ENCODE measurements at regions not wholly inside any gene's neighbourhood (a gene's known extent, or its start where the extent isn't known, plus 50 kb on each side); places are given as distances from the start of the nearest gene placed in this dataset.

DNA sequence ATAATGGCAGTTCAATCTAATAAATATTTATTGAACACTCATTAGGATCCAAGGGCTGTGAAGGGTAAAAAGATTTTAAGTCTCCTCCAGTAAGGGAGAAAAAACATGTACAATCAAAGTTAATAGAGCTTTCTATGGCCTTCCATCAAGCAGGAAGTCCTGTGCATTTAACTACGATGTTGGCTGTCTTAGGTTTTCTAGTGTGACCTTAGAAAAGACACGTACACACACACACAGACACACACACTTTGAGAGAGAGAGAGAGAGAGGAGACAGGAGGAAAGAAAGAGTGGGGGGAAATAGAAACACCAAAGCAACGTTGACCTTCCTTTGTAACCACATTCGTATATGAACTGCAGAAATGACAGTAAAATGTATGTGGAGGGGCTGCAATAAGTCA is 126.1 kb upstream of the TMC3 start:
- DNase-seq (ENCODE audit: low spot score): no peak
- TF ChIP-seq CTCF (IDR thresholded peaks at IDR 0.05; ENCODE audit: extremely low read depth, insufficient read depth, missing control alignments): no peak
- in situ Hi-C loops (cut with MboI; ENCODE audit: low pct_unique_long_range_greater_than_20kb, low sequenced_read_pairs, unreplicated experiment): no loop called here

- DNase-seq (ENCODE audit: low spot score): no peak
- no peak for TF ChIP-seq CTCF (IDR thresholded peaks at IDR 0.05; ENCODE audit: extremely low read depth, insufficient read depth, missing control alignments)
- in situ Hi-C loops (cut with MboI; ENCODE audit: low pct_unique_long_range_greater_than_20kb, low sequenced_read_pairs, unreplicated experiment): loop anchor here (10.0 kb wide), 1 partner anchor 437 kb away; no protein-coding TSS in a partner anchor
These were observed 124.3 kb upstream of the TMC3 start for GRCh38 chr15:81498294-81498693.

- no peak for TF ChIP-seq CTCF (IDR thresholded peaks at IDR 0.05; ENCODE audit: extremely low read depth, insufficient read depth, missing control alignments)
- DNase-seq (ENCODE audit: low spot score): no peak
- in situ Hi-C loops (cut with MboI; ENCODE audit: low pct_unique_long_range_greater_than_20kb, low sequenced_read_pairs, unreplicated experiment): loop anchor here (10.0 kb wide), 1 partner anchor 438 kb away; no protein-coding TSS in a partner anchor
These were observed 123.2 kb upstream of the TMC3 start for GRCh38 chr15:81497238-81497637.

DNA sequence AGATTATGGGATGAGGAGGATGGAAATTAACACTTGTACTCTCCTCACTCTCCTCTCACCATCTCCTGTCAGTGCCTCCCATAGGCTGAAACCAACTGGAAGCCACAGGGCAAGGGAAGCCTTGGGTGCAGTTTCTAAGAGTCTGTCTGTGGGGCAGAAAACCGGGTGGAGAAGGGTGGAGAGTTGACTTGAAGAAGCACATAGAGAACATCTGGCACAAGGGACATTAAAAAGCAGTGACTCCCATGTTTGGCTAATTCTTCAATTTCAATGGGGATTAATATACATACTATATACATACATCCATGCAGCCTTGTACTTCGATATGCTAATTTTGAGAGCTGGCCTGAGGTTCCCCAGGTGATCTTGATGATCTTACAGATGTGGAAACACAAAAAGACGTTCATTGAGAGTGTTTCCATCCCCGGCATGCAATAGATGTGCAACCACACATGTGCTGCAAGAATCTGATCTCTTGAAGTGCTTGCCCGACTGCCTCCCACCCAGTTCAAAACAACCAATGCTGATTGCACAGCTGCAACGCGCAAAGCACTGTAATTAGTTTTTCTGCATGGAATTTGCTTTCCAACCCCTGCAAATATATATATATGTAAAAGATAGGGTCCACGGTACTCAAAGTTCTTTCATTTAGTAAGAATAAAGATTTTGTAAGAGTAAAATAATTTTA is 121.9 kb upstream of the TMC3 start:
- no peak for TF ChIP-seq CTCF (IDR thresholded peaks at IDR 0.05; ENCODE audit: extremely low read depth, insufficient read depth, missing control alignments)
- in situ Hi-C loops (cut with MboI; ENCODE audit: low pct_unique_long_range_greater_than_20kb, low sequenced_read_pairs, unreplicated experiment): loop anchor here (10.0 kb wide), 1 partner anchor 439 kb away; no protein-coding TSS in a partner anchor
- DNase-seq (ENCODE audit: low spot score): no peak

DNA sequence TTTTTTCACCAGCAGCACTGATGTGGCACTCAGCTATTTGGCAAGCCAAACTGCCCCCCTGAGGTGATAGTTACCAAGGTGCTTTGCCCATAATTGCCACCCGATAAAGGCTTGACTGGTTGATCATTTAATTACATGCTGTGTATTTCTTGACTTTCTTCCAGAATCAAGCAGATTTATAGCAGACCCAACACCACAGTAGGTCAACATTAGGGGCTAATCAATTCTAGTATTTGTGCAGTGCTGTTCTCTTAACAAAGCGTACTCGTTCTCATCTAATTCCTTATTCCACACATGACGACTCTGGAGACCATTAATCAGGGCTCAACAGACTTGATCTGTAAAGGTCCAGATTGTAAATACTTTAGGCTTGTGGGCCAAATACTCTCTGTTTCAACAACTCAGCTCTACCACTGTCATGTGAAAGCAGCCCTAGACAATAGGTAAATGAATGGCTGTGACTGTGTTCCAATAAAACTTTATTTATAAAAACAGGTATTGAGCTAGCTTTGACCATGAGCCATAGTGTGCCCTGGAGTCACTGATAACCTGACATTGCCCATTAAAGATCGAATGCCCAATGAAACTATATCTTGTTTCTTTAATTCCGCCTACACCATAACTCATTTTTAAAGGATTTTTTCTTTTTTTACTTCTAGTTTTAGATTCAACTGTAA is 119.1 kb upstream of the TMC3 start:
- DNase-seq (ENCODE audit: low spot score): no peak
- TF ChIP-seq CTCF (IDR thresholded peaks at IDR 0.05; ENCODE audit: extremely low read depth, insufficient read depth, missing control alignments): no peak
- in situ Hi-C loops (cut with MboI; ENCODE audit: low pct_unique_long_range_greater_than_20kb, low sequenced_read_pairs, unreplicated experiment): loop anchor here (10.0 kb wide), 1 partner anchor 442 kb away; no protein-coding TSS in a partner anchor

DNA sequence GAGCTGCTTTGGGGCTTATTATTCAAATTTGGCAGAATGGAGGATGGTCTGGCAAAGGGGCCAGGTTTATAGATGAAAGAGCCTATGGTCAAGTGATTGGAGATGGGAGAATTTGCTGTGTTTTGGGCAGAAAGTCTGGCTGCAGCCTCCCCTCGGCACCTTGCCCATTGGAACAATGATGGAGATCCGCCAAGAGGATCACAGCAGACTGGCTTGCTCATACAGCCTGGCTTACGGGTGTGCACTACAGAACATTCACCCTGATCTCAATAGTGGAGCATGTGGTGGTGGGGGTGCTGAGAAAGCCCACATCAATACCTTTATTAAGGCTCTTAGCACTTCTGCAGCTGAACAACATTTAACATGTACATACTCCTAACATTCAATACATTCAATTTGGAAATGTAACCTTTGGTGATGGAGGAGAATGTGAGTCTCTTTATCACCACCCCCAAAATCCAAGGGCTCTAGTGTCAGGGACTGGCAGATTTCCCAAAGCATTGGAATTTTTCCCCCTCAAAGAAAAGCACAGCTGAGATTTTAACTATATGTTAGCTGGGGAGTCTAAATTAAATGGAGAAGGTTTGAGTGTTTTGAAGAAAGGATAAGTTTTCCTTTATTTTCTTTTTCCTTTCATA is 118.4 kb upstream of the TMC3 start:
- no peak for TF ChIP-seq CTCF (IDR thresholded peaks at IDR 0.05; ENCODE audit: extremely low read depth, insufficient read depth, missing control alignments)
- in situ Hi-C loops (cut with MboI; ENCODE audit: low pct_unique_long_range_greater_than_20kb, low sequenced_read_pairs, unreplicated experiment): loop anchor here (10.0 kb wide), 1 partner anchor 442 kb away; no protein-coding TSS in a partner anchor
- DNase-seq (ENCODE audit: low spot score): no peak
